ENCODE measurements at regions not wholly inside any gene's neighbourhood (a gene's known extent, or its start where the extent isn't known, plus 50 kb on each side); places are given as distances from the start of the nearest gene placed in this dataset.
A peak's percentile ranks its signal among the peaks of the same experiment; 100 is the strongest.
"Not testable (repeated sequence)": the region's sequence is repeated elsewhere in the genome, so short reads cannot be mapped to it uniquely, and the experiment has no call there.

GRCh38 chr14:85344847-85345570, 184.9 kb upstream of the FLRT2 start:
- no peaks in the 10 kb centered on the region for H3K4me1 ChIP-seq (ENCODE audit: insufficient read depth, low read length)
- no peak for DNase-seq
- TF ChIP-seq EZH2 (IDR thresholded peaks at IDR 0.05; ENCODE audit: borderline replicate concordance, low read depth, low read length, severe bottlenecking) (no peak), CTCF (IDR thresholded peaks at IDR 0.05; ENCODE audit: borderline replicate concordance, extremely low read depth, low read length, poor library complexity, severe bottlenecking) (no peak)

DNA sequence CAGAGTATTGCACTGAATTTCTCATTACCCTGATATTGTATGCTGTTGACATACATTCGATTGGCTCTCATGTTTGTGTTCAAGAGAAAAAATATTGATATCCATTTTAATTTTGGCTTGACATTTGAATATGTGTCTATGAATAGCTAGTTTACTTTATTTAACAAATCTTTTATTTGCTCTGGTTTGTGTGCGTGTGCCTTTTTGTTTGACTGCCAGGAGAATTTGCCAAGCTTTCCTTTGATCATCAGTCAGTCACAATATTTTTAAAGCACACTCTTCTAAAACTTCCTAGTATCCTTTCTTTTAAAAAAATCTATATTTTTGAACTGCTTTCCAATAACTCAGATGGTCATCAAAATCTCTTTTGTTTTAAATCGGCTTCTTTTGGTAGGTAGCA, 179.3 kb upstream of the FLRT2 start:
- H4K20me1 ChIP-seq (ENCODE audit: insufficient read depth, low read length) = no peaks in the 10 kb centered on the region
- no peaks in the 10 kb centered on the region for H3K4me1 ChIP-seq (ENCODE audit: insufficient read depth, low read length)
- no peaks in the 10 kb centered on the region for H3K27me3 ChIP-seq (ENCODE audit: insufficient read depth, low read length, poor library complexity)
- H3K9ac ChIP-seq (ENCODE audit: low read depth, low read length) = no peak overlapping the region
- TF ChIP-seq CTCF (IDR thresholded peaks at IDR 0.05; ENCODE audit: borderline replicate concordance, extremely low read depth, low read length, poor library complexity, severe bottlenecking) (no peak), EZH2 (IDR thresholded peaks at IDR 0.05; ENCODE audit: borderline replicate concordance, low read depth, low read length, severe bottlenecking) (no peak)
- no peak for DNase-seq
- H2AFZ ChIP-seq (ENCODE audit: low read depth, low read length) = no peak overlapping the region
- H3K4me3 ChIP-seq (ENCODE audit: low read depth in 1 of 2, low read length in 2 of 2) = no peak overlapping the region
- peaks cover 2% of the 10 kb centered on the region for H3K9me3 ChIP-seq (ENCODE audit: insufficient read depth, low read length, severe bottlenecking)
- no peaks in the 10 kb centered on the region for H3K36me3 ChIP-seq (ENCODE audit: insufficient read depth, low read length)
- H3K27ac ChIP-seq (ENCODE audit: low read length) = no peak overlapping the region
- H3K4me2 ChIP-seq (ENCODE audit: insufficient read depth, low read length) = no peak overlapping the region
- H3K79me2 ChIP-seq (ENCODE audit: insufficient read depth, low read length) = no peaks in the 10 kb centered on the region
- ATAC-seq (ENCODE audit: insufficient read depth, low read depth) = no peak

More at GRCh38 chr14:85344847-85345570, 184.9 kb upstream of the FLRT2 start:
- no peak for ATAC-seq (ENCODE audit: insufficient read depth, low read depth)
- Histone ChIP-seq H3K4me2 (ENCODE audit: insufficient read depth, low read length) (no peak overlapping the region), H4K20me1 (ENCODE audit: insufficient read depth, low read length) (no peaks in the 10 kb centered on the region), H3K4me3 (ENCODE audit: low read depth in 1 of 2, low read length in 2 of 2) (no peak overlapping the region), H3K9me3 (ENCODE audit: insufficient read depth, low read length, severe bottlenecking) (no peaks in the 10 kb centered on the region), H3K36me3 (ENCODE audit: insufficient read depth, low read length) (no peaks in the 10 kb centered on the region), H2AFZ (ENCODE audit: low read depth, low read length) (no peak overlapping the region), H3K27ac (ENCODE audit: low read length) (no peak overlapping the region), H3K79me2 (ENCODE audit: insufficient read depth, low read length) (no peaks in the 10 kb centered on the region), H3K27me3 (ENCODE audit: insufficient read depth, low read length, poor library complexity) (no peaks in the 10 kb centered on the region), H3K9ac (ENCODE audit: low read depth, low read length) (no peak overlapping the region)

- H4K20me1 ChIP-seq (ENCODE audit: insufficient read depth, low read length); H3K9me3 ChIP-seq (ENCODE audit: insufficient read depth, low read length, severe bottlenecking); ATAC-seq (ENCODE audit: insufficient read depth, low read depth): not testable (repeated sequence)
These were observed 177.4 kb upstream of the FLRT2 start for GRCh38 chr14:85352588-85352987.

GRCh38 chr14:85357120-85357519, 172.8 kb upstream of the FLRT2 start:
- Histone ChIP-seq H3K79me2 (ENCODE audit: insufficient read depth, low read length) (no peaks in the 10 kb centered on the region), H4K20me1 (ENCODE audit: insufficient read depth, low read length) (no peaks in the 10 kb centered on the region), H3K27me3 (ENCODE audit: insufficient read depth, low read length, poor library complexity) (no peaks in the 10 kb centered on the region), H3K27ac (ENCODE audit: low read length) (no peak overlapping the region), H3K36me3 (ENCODE audit: insufficient read depth, low read length) (no peaks in the 10 kb centered on the region), H3K4me2 (ENCODE audit: insufficient read depth, low read length) (no peak overlapping the region), H3K9ac (ENCODE audit: low read depth, low read length) (no peak overlapping the region), H2AFZ (ENCODE audit: low read depth, low read length) (no peak overlapping the region), H3K9me3 (ENCODE audit: insufficient read depth, low read length, severe bottlenecking) (peaks cover 2% of the 10 kb centered on the region), H3K4me1 (ENCODE audit: insufficient read depth, low read length) (no peaks in the 10 kb centered on the region), H3K4me3 (ENCODE audit: low read depth in 1 of 2, low read length in 2 of 2) (no peak overlapping the region)
- TF ChIP-seq CTCF (IDR thresholded peaks at IDR 0.05; ENCODE audit: borderline replicate concordance, extremely low read depth, low read length, poor library complexity, severe bottlenecking) (no peak), EZH2 (IDR thresholded peaks at IDR 0.05; ENCODE audit: borderline replicate concordance, low read depth, low read length, severe bottlenecking) (no peak)
- no peak for DNase-seq
- ATAC-seq (ENCODE audit: insufficient read depth, low read depth) = no peak

More at GRCh38 chr14:85352588-85352987, 177.4 kb upstream of the FLRT2 start:
- not testable (repeated sequence) for H3K9ac ChIP-seq (ENCODE audit: low read depth, low read length); H2AFZ ChIP-seq (ENCODE audit: low read depth, low read length); H3K4me2 ChIP-seq (ENCODE audit: insufficient read depth, low read length); H3K79me2 ChIP-seq (ENCODE audit: insufficient read depth, low read length); H3K36me3 ChIP-seq (ENCODE audit: insufficient read depth, low read length); H3K27me3 ChIP-seq (ENCODE audit: insufficient read depth, low read length, poor library complexity); H3K27ac ChIP-seq (ENCODE audit: low read length); H3K4me1 ChIP-seq (ENCODE audit: insufficient read depth, low read length); H3K4me3 ChIP-seq (ENCODE audit: low read depth in 1 of 2, low read length in 2 of 2)
- DNase-seq = peak; percentile 4

All from DND-41 (cell line).